Endothelial cell (in vitro differentiated cells): ENCODE measurements at regions not wholly inside any gene's neighbourhood (a gene's known extent, or its start where the extent isn't known, plus 50 kb on each side); places are given as distances from the start of the nearest gene placed in this dataset.

Experiments used
- DNase-seq: peaks from one replicate; pipeline ENCODE4 v3.0.0; 2021; ENCODE audit warnings: low spot score
- H3K27ac Mint-ChIP-seq: one replicate; pipeline ENCODE4 v1.8.0; 2021; ENCODE audit warnings: mixed read lengths, inconsistent platforms; ENCODE audit not compliant: unreplicated experiment
- H3K27me3 Mint-ChIP-seq: one replicate; pipeline ENCODE4 v1.8.0; 2021; ENCODE audit warnings: mild to moderate bottlenecking, moderate library complexity, mixed read lengths, inconsistent platforms; ENCODE audit not compliant: unreplicated experiment
- H3K36me3 Mint-ChIP-seq: one replicate; pipeline ENCODE4 v1.8.0; 2021; ENCODE audit warnings: mild to moderate bottlenecking, low read depth, mixed read lengths, inconsistent platforms; ENCODE audit not compliant: unreplicated experiment
- H3K4me1 Mint-ChIP-seq: one replicate; pipeline ENCODE4 v1.8.0; 2021; ENCODE audit warnings: mild to moderate bottlenecking, mixed read lengths, inconsistent platforms; ENCODE audit not compliant: unreplicated experiment
- H3K4me3 Mint-ChIP-seq: one replicate; pipeline ENCODE4 v1.8.0; 2021; ENCODE audit warnings: mild to moderate bottlenecking, mixed read lengths, inconsistent platforms; ENCODE audit not compliant: unreplicated experiment
- H3K9me3 Mint-ChIP-seq: one replicate; pipeline ENCODE4 v1.8.0; 2021; ENCODE audit warnings: mixed read lengths, inconsistent platforms; ENCODE audit not compliant: unreplicated experiment
- CTCF ChIP-seq: fragments of 200-600 bp; sonication (generic); IDR thresholded peaks from one replicate; pipeline ENCODE4 v1.5.0; 2021; ENCODE audit warnings: antibody characterized with exemption; ENCODE audit not compliant: unreplicated experiment

GRCh38 chr5:99926463-99926862 lies 608.7 kb upstream of the FAM174A start:
- TF ChIP-seq CTCF, result no peak
- H3K27ac Mint-ChIP-seq, result no peak overlapping the region
- no peaks in the 10 kb centered on the region for H3K27me3 Mint-ChIP-seq
- H3K4me1 Mint-ChIP-seq, result no peaks in the 10 kb centered on the region
- H3K36me3 Mint-ChIP-seq, result no peaks in the 10 kb centered on the region
- DNase-seq, result no peak
- H3K4me3 Mint-ChIP-seq, result no peak overlapping the region
- no peaks in the 10 kb centered on the region for H3K9me3 Mint-ChIP-seq

GRCh38 chr5:99922386-99922785 lies 612.8 kb upstream of the FAM174A start:
- no peak for DNase-seq
- Mint-ChIP-seq H3K36me3 (no peaks in the 10 kb centered on the region), H3K27ac (no peak overlapping the region), H3K4me3 (no peak overlapping the region), H3K9me3 (no peaks in the 10 kb centered on the region), H3K27me3 (no peaks in the 10 kb centered on the region), H3K4me1 (no peaks in the 10 kb centered on the region)
- TF ChIP-seq CTCF, result no peak

- Mint-ChIP-seq H3K4me3 (no peak overlapping the region), H3K27me3 (no peaks in the 10 kb centered on the region), H3K4me1 (no peaks in the 10 kb centered on the region), H3K27ac (no peak overlapping the region), H3K9me3 (no peaks in the 10 kb centered on the region), H3K36me3 (no peaks in the 10 kb centered on the region)
- peak; percentile 27 for TF ChIP-seq CTCF
- DNase-seq, result no peak
Measured at GRCh38 chr5:99911971-99912370, 623.2 kb upstream of the FAM174A start.

- Mint-ChIP-seq H3K36me3 (no peaks in the 10 kb centered on the region), H3K4me3 (no peak overlapping the region), H3K4me1 (no peaks in the 10 kb centered on the region), H3K27ac (no peak overlapping the region), H3K27me3 (no peaks in the 10 kb centered on the region), H3K9me3 (no peaks in the 10 kb centered on the region)
- no peak for DNase-seq
- TF ChIP-seq CTCF, result no peak
Measured at GRCh38 chr5:99906776-99907175, 628.4 kb upstream of the FAM174A start.

- H3K27ac Mint-ChIP-seq, result no peak overlapping the region
- H3K4me1 Mint-ChIP-seq, result no peaks in the 10 kb centered on the region
- TF ChIP-seq CTCF, result no peak
- no peaks in the 10 kb centered on the region for H3K27me3 Mint-ChIP-seq
- H3K36me3 Mint-ChIP-seq, result no peaks in the 10 kb centered on the region
- no peak for DNase-seq
- no peak overlapping the region for H3K4me3 Mint-ChIP-seq
- H3K9me3 Mint-ChIP-seq, result no peaks in the 10 kb centered on the region
Measured at GRCh38 chr5:99901972-99902371, 633.2 kb upstream of the FAM174A start.
